Adipose tissue (tissue), 3 donors: ENCODE measurements at regions not wholly inside any gene's neighbourhood (a gene's known extent, or its start where the extent isn't known, plus 50 kb on each side); places are given as distances from the start of the nearest gene placed in this dataset.
"Not testable (repeated sequence)": the region's sequence is repeated elsewhere in the genome, so short reads cannot be mapped to it uniquely, and the experiment has no call there.

Experiments
- H3K27ac ChIP-seq: one replicate; pipeline ENCODE4 v1.5.1; 2013; ENCODE audit warnings: low read depth, low read length
- WGBS, 3 donors: extraction: QIAGEN DNeasy Blood & Tissue Kit; methylation state at CpG; one replicate each; pipeline ENCODE4 v1.1.7; 2013; 5-methylcytosine and 5-hydroxymethylcytosine counted together
- donor health status: healthy with polysubstance abuse.
- donor health status: Bipolar disorder and iron deficiency.
- donor health status: healthy.

DNA sequence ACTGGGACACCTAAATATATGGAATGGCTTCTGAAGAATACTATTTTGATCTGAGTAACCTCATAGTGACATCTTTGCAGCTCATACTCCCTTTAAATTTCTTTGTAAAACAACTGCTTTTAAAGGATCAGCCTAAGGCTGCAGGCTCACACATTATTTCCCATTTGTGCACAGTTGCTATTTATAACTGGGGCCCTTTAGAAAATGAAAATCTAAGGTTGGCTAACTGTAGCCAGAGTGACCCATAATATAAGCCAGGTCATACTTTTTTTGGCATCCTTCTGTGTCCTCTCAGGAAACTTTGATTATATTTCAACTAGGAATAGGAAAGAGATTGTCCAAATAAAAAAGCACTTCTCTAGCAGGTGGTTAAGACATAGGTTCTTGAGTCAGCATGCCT is 123.6 kb upstream of the RASGEF1B start:
- H3K27ac ChIP-seq: no peak overlapping the region

DNA sequence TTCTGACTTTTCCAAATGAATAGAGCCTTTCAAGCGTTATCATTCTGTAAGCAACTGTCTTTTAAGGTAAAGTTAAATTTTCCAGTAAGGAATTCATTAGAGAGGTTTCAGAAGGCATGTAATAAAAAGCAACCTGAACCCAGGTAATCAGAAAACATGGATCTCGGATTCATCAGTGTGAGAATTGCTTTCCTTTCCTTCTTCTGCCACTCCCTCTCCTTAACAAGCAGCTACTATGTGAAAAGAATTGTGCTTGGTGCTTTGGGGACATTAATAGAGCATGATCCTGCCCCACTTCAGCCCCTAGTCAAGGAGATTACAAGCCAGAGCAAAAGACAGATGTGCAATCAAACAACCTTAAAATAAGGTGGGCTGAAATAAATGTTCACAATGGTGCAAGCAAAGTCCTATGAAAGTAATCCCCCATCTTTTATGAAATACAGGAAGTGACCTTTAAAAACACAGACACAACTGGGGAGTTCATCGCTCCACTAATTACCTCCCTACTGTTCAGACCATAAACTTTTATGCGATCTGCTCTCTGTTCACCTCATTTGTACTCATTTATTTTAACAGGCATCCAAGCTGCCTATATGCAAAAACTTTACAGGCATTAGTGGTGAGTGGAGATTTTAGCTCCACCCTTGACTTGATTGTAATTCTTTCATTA is 122.9 kb upstream of the RASGEF1B start:
- 71 to 86% (median 85%) methylated on average over 4 of the region's 4 CpGs for WGBS, 3 donors
- no peak overlapping the region for H3K27ac ChIP-seq

DNA sequence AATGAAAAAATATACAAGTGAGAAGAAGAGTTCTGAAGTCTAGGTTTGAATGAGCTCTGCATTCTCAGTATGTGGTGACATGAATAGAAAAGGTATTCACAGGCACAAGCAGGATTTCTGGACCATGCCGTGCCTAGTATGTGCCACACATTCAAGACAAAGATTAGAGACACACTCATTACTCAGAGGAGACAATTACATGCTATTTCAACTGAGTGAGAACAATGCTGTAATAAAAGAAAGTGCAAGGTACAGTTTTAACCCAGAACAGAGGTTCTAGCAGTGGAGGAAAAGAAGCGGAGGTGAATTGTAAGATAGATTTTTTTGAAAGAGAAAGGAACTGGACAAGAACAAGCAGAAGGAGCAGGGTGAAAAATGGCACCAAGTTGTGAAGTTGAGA is 121.0 kb upstream of the RASGEF1B start:
- WGBS, 3 donors: 80 to 95% (median 92%) methylated on average over 2 of the region's 2 CpGs
- H3K27ac ChIP-seq: no peak overlapping the region

DNA sequence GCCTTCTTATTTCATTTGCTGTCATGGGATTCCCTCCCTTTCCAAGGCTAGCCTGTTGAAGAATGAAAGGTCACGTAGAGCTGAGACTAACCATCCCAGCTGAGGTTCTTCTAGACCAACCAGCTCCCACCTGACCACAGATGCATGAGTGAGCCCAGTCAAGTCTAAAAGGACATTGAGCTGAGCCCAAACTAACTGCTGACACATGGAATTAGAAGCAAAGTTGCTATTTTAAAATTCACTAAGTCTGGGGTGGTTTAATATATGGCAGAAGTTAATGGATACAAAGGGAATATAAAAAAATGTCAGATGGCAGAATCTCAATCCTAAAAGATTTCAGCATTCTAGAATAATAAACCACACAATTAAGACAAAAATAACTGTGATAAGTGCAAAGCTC is 118.9 kb upstream of the RASGEF1B start:
- 83 to 94% (median 92%) methylated on average over 1 of the region's 1 CpG for WGBS, 3 donors
- H3K27ac ChIP-seq: no peak overlapping the region

DNA sequence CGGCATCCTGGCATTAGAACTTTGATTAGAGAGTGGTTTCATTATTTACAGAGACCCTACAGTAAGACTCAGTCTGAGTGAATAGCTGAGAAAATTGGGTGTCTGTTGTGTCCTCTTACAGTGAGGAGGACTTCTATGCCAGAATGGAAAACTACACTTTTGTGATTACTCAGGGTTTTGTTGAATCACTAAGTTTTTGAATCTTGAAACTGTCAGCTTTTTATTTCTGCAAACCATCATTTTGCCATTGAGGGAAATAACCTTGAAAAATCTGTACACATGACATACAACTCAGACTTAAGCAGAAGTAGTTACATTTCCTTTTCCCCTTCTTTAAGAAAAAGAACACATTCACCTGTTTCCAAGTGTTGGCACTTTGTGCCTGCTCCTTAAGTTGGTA is 117.6 kb upstream of the RASGEF1B start:
- 87 to 97% (median 95%) methylated on average over 1 of the region's 1 CpG for WGBS, 3 donors
- no peak overlapping the region for H3K27ac ChIP-seq

DNA sequence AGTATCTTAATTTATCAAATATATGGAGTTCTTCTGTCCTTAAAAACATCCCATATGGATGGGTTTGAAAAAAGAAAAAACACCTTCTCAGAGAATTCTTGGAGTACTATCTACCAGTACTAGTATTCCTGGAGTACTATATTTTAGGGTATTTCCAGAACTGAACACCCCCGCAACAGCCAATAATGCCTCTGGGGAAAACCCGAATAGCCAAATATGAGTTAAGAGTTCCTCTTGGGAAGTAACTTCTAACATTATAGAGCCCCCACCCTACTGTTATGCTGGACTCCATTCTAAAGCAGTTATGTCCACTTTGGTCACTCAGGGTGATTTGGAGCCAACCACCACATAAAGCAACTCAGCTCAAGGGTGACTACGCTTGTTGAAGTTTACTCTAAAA is 115.0 kb upstream of the RASGEF1B start:
- H3K27ac ChIP-seq: no peak overlapping the region
- 87 to 92% (median 88%) methylated on average over 3 of the region's 3 CpGs for WGBS, 3 donors

DNA sequence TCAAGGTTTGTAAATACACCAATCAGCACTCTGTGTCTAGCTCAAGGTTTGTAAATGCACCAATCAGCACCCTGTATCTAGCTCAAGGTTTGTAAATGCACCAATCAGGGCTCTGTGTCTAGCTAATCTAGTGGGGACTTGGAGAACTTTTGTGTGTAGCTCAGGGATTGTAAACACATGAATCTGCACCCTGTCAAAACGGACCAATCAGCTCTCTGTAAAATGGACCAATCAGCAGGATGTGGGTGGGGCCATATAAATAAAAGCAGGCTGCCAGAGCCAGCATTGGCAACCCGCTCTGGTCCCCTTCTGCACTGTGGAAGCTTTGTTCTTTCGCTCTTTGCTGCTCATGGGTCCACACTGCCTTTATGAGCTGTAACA is 109.3 kb upstream of the RASGEF1B start:
- H3K27ac ChIP-seq: not testable (repeated sequence)
- WGBS, 3 donors: 85 to 96% (median 95%) methylated on average over 3 of the region's 3 CpGs

DNA sequence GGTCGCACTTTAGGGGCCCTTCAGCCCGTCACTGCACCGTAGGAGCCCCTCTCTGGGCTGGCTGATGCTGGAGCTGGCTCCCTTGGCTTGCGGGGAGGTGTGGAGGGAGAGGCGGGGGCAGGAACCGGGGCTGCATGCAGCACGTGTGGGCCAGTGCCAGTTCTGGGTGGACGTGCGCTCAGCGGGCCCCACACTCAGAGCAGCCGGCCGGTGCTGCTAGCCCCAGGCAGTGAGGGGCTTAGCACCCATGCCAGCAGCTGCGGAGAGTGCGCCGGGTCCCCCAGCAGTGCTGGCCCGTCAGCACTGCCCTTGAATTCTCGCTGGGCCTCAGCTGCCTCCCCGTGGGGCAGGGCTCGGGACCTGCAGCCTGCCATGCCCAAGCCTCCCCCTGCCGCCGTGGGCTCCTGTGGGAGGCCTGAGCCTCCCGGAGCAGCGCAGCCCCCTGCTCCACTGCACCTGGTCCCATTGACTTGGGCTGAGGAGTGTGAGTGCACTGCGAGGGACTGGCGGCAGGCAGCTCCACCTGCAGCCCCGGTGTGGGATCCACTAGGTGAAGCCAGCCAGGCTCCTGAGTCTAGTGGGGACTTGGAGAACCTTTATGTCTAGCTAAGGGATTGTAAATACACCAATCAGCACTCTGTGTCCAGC is 108.8 kb upstream of the RASGEF1B start:
- WGBS, 3 donors: 84 to 96% (median 91%) methylated on average over 26 of the region's 26 CpGs
- no peak overlapping the region for H3K27ac ChIP-seq

DNA sequence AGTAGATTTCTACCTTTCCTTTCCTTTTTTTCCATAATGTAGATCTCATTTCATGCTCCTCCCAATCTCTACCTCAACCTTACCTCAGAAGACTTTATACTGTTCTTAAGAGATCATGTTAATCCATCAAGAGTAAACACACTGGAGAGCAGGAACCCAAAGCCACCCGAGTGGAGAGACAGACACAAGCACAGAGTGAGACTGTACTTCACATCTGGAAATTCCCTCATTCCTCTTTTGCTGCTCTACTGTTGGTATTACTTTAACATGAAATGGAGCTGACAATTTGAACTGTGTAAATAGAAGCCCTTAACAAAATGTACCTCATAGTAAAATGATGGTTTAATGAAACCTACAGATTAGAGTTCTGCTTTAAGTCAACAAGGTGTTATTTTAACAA is 105.7 kb upstream of the RASGEF1B start:
- no peak overlapping the region for H3K27ac ChIP-seq
- WGBS, 3 donors: 25 to 71% (median 69%) methylated on average over 1 of the region's 1 CpG

DNA sequence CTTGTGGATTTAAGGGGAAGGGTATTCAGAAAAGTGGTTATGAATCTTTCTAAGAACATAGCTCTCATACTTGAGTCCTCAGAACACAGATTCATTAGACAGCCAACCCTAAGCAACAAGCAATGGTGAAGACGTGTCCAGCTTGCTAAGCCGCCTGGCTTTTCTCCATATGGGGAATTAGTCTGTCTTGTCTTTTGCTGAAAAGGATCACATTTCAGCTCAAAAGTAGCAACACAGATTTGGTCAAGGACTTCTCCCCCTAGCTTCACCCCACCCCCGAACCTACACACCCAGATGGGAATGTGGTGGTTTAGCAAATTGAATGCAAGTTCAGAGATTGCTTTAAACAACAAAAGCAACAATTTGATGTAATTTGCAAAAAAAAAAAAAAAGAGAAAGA is 103.3 kb upstream of the RASGEF1B start:
- WGBS, 3 donors: 65 to 69% (median 68%) methylated on average over 3 of the region's 3 CpGs
- no peak overlapping the region for H3K27ac ChIP-seq

DNA sequence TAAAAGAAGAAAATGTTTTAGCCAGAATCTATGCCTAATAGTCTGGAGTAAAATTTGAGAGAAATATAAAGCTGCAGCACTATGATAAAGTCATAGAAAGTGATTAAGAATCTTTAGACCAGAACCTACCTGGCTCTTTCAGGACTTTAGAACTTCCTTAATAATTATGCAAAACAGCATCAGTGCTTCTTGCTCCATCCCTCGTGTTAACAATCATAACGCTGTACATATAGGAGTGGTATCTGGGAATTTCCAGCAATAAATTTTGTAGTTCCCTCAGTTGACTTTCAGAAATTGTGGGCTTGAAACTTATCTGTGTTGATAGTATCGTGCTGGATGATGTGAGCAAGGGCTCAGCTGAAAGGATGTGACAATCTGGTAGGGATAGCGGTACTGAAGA is 102.1 kb upstream of the RASGEF1B start:
- no peak overlapping the region for H3K27ac ChIP-seq
- 56 to 77% (median 77%) methylated on average over 4 of the region's 4 CpGs for WGBS, 3 donors

DNA sequence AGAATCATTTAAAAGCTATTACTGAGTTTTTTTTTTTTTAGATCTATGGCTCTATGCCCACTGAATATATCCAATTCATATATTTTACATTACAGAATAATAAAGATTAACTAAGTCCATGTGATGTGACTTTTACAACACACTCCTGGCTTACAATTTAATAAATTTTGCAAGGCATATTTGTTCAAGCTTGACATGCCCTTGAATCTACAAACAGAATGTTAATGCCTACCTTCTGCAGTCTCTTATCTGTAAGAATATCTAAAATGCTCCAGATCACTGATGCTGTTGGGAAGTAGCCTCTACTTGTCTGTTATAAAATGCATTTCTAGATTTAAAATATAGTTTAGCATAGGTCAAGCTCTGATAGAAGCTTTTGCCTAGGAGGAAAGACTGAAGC is 100.7 kb upstream of the RASGEF1B start:
- H3K27ac ChIP-seq: no peak overlapping the region

DNA sequence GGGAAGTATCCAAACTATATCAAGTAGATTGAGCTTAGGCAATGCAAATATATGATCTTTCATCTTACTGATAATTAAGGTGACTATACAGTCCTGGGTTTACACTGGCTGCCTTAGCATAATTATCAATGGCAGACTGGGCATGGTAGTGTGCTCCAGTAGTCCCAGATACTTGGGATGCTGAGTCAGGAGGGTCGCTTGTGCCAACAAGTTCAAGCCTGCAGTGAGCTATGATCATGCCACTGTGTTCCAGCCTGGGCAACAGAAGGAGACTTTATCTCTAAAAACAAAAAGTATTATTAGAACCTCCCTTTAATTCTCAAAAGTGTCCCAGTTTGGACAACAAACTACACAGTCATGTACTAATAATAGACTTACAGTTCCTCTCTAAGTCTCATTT is 99.4 kb upstream of the RASGEF1B start:
- H3K27ac ChIP-seq: no peak overlapping the region
- WGBS, 3 donors: 73 to 91% (median 87%) methylated on average over 1 of the region's 1 CpG

DNA sequence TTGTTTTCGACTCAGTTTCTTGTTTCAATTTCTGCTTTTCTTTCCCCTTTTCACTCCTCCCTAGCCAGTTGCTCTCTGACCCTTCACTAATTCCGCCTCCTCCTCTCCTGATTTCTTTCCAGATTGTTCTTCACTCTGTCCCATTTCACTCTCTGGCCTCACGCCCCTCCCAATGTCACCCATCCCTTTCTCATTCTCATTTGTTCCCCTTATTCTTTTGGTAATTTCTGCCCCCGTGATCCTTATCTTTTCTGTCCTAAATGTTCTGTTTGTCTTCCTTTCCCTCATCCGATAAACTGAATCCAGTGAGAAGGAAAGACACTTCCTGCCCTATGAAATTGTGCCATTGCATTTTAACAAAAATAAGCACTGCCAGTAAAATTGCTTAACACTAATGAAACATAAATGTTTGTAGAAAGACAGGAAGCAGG is 94.5 kb upstream of the RASGEF1B start:
- peak overlapping the region; percentile 43 for H3K27ac ChIP-seq
- WGBS, 3 donors: 30 to 34% (median 34%) methylated on average over 5 of the region's 5 CpGs

DNA sequence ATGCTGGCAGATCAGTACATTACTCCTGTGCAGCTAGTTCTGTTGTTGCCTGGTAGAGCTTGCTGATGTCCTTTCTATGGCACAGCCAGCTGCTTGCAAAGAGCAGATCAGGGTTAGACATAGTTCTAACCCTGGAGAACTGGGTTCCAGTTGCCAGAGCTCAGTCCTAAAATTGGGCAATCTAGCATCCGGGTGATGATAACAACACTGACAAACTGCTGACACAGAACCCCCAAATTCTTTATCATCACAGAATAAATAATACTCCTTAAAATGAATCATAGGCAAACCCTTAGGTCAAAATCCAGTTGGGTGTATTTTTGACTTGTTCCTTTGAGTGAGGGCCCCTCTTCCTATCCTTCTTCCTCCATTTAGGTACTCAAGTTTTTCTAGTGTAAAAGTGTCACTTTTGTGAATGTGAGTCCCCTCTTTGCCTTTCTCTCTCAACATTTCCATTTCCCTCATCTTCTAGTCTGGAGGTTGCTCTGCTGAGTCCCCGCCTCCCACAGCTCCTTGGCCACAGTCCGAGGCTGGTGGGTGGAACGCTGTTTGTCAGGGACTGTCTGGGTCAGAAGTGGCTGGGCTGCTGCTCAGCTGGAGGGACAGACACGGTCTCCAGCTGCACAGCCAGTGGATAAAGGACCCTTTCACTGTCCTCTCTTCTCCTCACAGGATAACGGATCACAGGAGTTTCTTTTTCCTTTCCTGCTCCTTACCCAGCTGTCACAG is 93.6 kb upstream of the RASGEF1B start:
- WGBS, 3 donors: 33 to 42% (median 39%) methylated on average over 5 to 6 of the region's 6 CpGs
- H3K27ac ChIP-seq: peak overlapping the region; percentile 43

DNA sequence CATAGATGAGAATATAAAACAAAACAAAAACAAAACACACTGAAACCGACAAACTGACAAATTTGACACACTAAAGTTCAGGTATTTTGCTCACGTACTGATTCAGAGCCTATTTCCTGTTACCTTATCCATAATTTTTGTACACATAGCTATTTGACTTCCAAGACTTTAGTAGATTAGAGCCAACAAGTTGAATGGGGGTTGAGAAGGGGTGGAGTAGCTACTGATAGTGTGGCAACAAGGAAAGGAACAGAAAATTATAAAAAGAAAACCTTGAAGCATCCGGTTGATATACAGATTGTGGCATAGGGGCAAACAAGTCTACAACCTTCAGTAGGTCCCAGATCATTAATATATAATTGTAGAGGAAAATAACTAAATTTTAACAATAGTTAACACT is 92.3 kb upstream of the RASGEF1B start:
- WGBS, 3 donors: 41 to 91% (median 90%) methylated on average over 3 of the region's 3 CpGs
- H3K27ac ChIP-seq: no peak overlapping the region

DNA sequence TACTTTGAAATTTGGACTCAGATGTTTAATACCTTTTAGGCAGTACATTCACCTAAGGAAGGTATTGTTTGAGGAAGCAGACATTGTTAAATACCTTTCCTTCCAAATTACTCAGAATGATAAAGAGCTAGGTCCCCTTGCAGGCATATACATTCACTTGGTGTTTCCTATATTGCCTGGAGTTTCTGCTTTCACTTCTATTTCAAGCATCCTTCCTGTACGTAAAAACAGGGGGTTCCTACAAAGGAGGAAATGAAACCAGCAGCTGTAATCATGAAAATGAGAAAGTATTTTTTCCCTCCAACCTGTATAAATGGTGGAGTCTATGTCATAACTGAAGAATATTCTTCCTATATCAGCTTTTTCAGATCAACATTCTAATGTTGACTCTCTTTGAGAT is 90.4 kb upstream of the RASGEF1B start:
- no peak overlapping the region for H3K27ac ChIP-seq
- 33 to 81% (median 38%) methylated on average over 1 of the region's 1 CpG for WGBS, 3 donors

DNA sequence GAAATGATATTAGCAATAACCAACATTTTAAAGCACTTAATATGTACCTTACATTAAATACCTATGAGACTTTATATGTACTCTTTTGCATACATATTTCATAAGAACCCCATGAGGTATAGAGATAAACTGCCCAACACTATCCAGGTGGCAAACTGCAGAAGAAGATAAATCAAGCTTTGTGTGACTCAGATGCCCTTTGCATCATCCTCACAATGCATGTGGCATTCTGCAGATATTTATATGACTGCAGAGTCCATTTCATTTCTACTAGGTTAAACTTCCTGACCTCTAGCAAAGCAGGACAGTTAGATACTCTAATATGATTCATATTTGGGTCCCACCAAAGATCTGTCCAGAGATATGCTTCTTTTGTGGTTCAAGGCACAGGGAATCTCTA is 85.6 kb upstream of the RASGEF1B start:
- H3K27ac ChIP-seq: no peak overlapping the region

DNA sequence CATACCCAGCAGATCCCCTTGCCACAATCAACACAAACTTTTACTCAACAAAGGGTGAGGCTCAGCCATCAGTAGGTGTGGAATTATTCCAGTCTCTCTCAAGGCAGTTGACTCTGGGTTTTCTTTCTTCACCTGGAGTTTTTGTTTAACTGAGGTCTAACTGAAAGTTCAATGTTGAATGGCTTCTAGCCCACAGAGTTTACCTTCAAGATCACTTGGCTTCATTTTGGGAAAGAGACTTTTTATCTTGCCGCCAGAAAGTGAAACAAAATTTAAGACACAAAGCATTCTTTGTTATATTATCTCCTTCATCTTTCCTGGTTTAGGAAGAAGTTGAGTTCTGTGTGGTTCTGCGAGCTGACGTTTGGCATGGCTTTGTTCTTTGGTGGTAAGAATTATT is 83.8 kb upstream of the RASGEF1B start:
- WGBS, 3 donors: 27 to 35% (median 30%) methylated on average over 3 of the region's 3 CpGs
- H3K27ac ChIP-seq: no peak overlapping the region

DNA sequence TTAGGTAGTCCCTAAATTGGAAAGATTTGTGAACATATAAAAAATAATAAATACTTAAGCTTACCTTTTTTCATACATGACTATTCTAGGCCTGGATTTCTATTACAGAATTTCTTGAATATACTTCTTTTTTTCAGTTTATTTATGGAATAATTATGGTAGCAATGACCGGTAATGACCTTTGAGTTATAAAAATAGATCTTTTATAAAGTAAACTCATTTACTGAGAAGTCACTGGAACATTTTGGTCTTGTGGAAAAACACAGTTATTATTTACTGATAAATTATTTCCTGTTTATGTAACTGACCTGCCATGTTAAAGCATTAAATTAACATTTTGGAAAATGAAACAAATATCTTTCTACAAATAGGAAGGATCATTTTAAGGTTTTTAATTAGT is 80.4 kb upstream of the RASGEF1B start:
- 70 to 76% (median 74%) methylated on average over 1 of the region's 1 CpG for WGBS, 3 donors
- no peak overlapping the region for H3K27ac ChIP-seq
